Ecto neural progenitor cell (in vitro differentiated cells): ENCODE measurements at regions not wholly inside any gene's neighbourhood (a gene's known extent, or its start where the extent isn't known, plus 50 kb on each side); places are given as distances from the start of the nearest gene placed in this dataset.

ENCODE experiments used
- DNase-seq: peaks from one replicate; pipeline ENCODE4 v3.0.0-alpha.2; 2018; ENCODE audit warnings: low spot score

GRCh38 chr13:32910530-32910929 lies 105.7 kb upstream of the KL start:
- DNase-seq: no peak

GRCh38 chr13:32911506-32911905 lies 104.7 kb upstream of the KL start:
- DNase-seq: no peak

- DNase-seq: no peak
These were observed 101.5 kb upstream of the KL start for GRCh38 chr13:32914686-32915085.

GRCh38 chr13:32917504-32917903 lies 98.7 kb upstream of the KL start:
- DNase-seq: no peak

- no peak for DNase-seq
These were observed 92.5 kb upstream of the KL start for GRCh38 chr13:32923725-32924124.

GRCh38 chr13:32924886-32925285 lies 91.3 kb upstream of the KL start:
- no peak for DNase-seq

- no peak for DNase-seq
These were observed 90.7 kb upstream of the KL start for GRCh38 chr13:32925506-32925905.

- no peak for DNase-seq
These were observed 83.8 kb upstream of the KL start for GRCh38 chr13:32932376-32932775.

- DNase-seq: no peak
These were observed 79.5 kb upstream of the KL start for GRCh38 chr13:32936716-32937115.

GRCh38 chr13:32938314-32938713 lies 77.9 kb upstream of the KL start:
- DNase-seq: no peak

- DNase-seq: no peak
These were observed 77.3 kb upstream of the KL start for GRCh38 chr13:32938907-32939306.

- no peak for DNase-seq
These were observed 75.6 kb upstream of the KL start for GRCh38 chr13:32940601-32941000.

- no peak for DNase-seq
These were observed 74.9 kb upstream of the KL start for GRCh38 chr13:32941368-32941767.

GRCh38 chr13:32946558-32946957 lies 69.7 kb upstream of the KL start:
- DNase-seq: no peak

GRCh38 chr13:32947411-32948276 lies 68.6 kb upstream of the KL start:
- DNase-seq: no peak

GRCh38 chr13:32949820-32950219 lies 66.4 kb upstream of the KL start:
- no peak for DNase-seq

- DNase-seq: no peak
These were observed 64.6 kb upstream of the KL start for GRCh38 chr13:32951580-32951979.

GRCh38 chr13:32955881-32956594 lies 60.2 kb upstream of the KL start:
- no peak for DNase-seq

GRCh38 chr13:32956595-32956933 lies 59.7 kb upstream of the KL start:
- no peak for DNase-seq

GRCh38 chr13:32960626-32961025 lies 55.6 kb upstream of the KL start:
- DNase-seq: no peak

- no peak for DNase-seq
These were observed 54.5 kb upstream of the KL start for GRCh38 chr13:32961724-32962123.

GRCh38 chr13:32962342-32962741 lies 53.9 kb upstream of the KL start:
- DNase-seq: no peak

- DNase-seq: no peak
These were observed 51.2 kb upstream of the KL start for GRCh38 chr13:32964987-32965386.
